HEK293 (cell line): ENCODE measurements at regions not wholly inside any gene's neighbourhood (a gene's known extent, or its start where the extent isn't known, plus 50 kb on each side); places are given as distances from the start of the nearest gene placed in this dataset.
"Not testable (repeated sequence)": the region's sequence is repeated elsewhere in the genome, so short reads cannot be mapped to it uniquely, and the experiment has no call there.

Experiments used
- CTCF ChIA-PET: fragments of 350-600 bp; formaldehyde crosslinking; extraction: SDS; loops from one replicate; lab custom pipeline; 2021; ENCODE audit warnings: antibody characterized with exemption; lab: Yijun Ruan, JAX
- POLR2A ChIA-PET: fragments of 300-600 bp; formaldehyde crosslinking; extraction: SDS; loops from one replicate; lab custom pipeline; 2020; ENCODE audit warnings: antibody characterized with exemption, inconsistent platforms; lab: Yijun Ruan, JAX
- H3K27ac ChIP-seq: fragments of 200-500 bp; sonication (Bioruptor generic); 2 replicates; pipeline ENCODE4 v1.5.1; 2014; ENCODE audit warnings: low read depth, low read length, control low read depth, inconsistent platforms; ENCODE audit errors: extremely low read depth
- H3K36me3 ChIP-seq, 2 experiments: fragments of 200-500 bp in 1 of 2; sonication (Bioruptor generic) in 1 of 2; 1 replicate in 1 of 2; 2 replicates in 1 of 2; pipeline ENCODE4 v1.5.1; 2014 to 2017; ENCODE audit warnings: inconsistent platforms in 2 of 2, low read length in 2 of 2; ENCODE audit not compliant: control insufficient read depth in 2 of 2, insufficient read depth in 1 of 2
- H3K4me1 ChIP-seq: fragments of 200-500 bp; sonication (Bioruptor generic); 2 replicates; pipeline ENCODE4 v1.5.1; 2014; ENCODE audit warnings: mild to moderate bottlenecking, low read length, inconsistent platforms; ENCODE audit not compliant: control insufficient read depth, insufficient read depth
- H3K4me3 ChIP-seq: 2 replicates; pipeline ENCODE4 v1.5.1; 2011; ENCODE audit warnings: low read depth, mild to moderate bottlenecking, control low read depth, low read length, moderate library complexity
- H3K9me3 ChIP-seq: fragments of 200-500 bp; sonication (Bioruptor generic); 2 replicates; pipeline ENCODE4 v1.5.1; 2014; ENCODE audit warnings: low read depth, low read length, inconsistent platforms; ENCODE audit not compliant: control insufficient read depth, insufficient read depth
- OVOL3 ChIP-seq: fragments of 450-650 bp; formaldehyde crosslinking; IDR thresholded peaks from 2 replicates; pipeline ENCODE4 v1.5.1; 2016; ENCODE audit warnings: missing biosample characterization, missing genetic modification characterization
- SCRT1 ChIP-seq: fragments of 450-650 bp; formaldehyde crosslinking; IDR thresholded peaks from 2 replicates; pipeline ENCODE4 v1.5.1; 2016; ENCODE audit warnings: missing biosample characterization, missing genetic modification characterization, borderline replicate concordance
- TRIM28 ChIP-seq: IDR thresholded peaks from 2 replicates; pipeline ENCODE4 v1.6.1; 2011; ENCODE audit warnings: low read length, control low read depth, borderline replicate concordance
- ZBTB49 ChIP-seq: fragments of 450-650 bp; formaldehyde crosslinking; IDR thresholded peaks from 2 replicates; pipeline ENCODE4 v1.5.1; 2016; ENCODE audit warnings: missing biosample characterization, missing genetic modification characterization, low read depth
- ZBTB8A ChIP-seq: fragments of 450-650 bp; formaldehyde crosslinking; IDR thresholded peaks from 2 replicates; pipeline ENCODE4 v1.5.1; 2016; ENCODE audit warnings: missing biosample characterization, missing genetic modification characterization
- ZNF132 ChIP-seq: fragments of 450-650 bp; formaldehyde crosslinking; IDR thresholded peaks from 2 replicates; pipeline ENCODE4 v1.5.1; 2017; ENCODE audit warnings: missing biosample characterization, missing genetic modification characterization, borderline replicate concordance
- ZNF138 ChIP-seq: fragments of 450-650 bp; formaldehyde crosslinking; IDR thresholded peaks from 2 replicates; pipeline ENCODE4 v1.5.1; 2016; ENCODE audit warnings: missing biosample characterization, missing genetic modification characterization, borderline replicate concordance
- ZNF16 ChIP-seq: fragments of 450-650 bp; formaldehyde crosslinking; IDR thresholded peaks from 2 replicates; pipeline ENCODE4 v1.5.1; 2016; ENCODE audit warnings: low read depth, missing biosample characterization, missing genetic modification characterization
- ZNF37A ChIP-seq: fragments of 450-650 bp; IDR thresholded peaks from 2 replicates; pipeline ENCODE4 v1.5.1; 2018; ENCODE audit warnings: missing biosample characterization, missing genetic modification characterization
- ZNF560 ChIP-seq: fragments of 450-650 bp; formaldehyde crosslinking; IDR thresholded peaks from 2 replicates; pipeline ENCODE4 v1.5.1; 2017; ENCODE audit warnings: missing biosample characterization, missing genetic modification characterization, borderline replicate concordance
- ZNF645 ChIP-seq: fragments of 450-650 bp; formaldehyde crosslinking; IDR thresholded peaks from 2 replicates; pipeline ENCODE4; 2016; ENCODE audit warnings: missing biosample characterization, missing genetic modification characterization
- ZNF658 ChIP-seq: fragments of 450-650 bp; formaldehyde crosslinking; IDR thresholded peaks from 2 replicates; pipeline ENCODE4; 2016; ENCODE audit warnings: missing biosample characterization, missing genetic modification characterization
- ZNF664 ChIP-seq: fragments of 450-650 bp; formaldehyde crosslinking; IDR thresholded peaks from 2 replicates; pipeline ENCODE4 v1.5.1; 2016; ENCODE audit warnings: missing biosample characterization, missing genetic modification characterization
- ZNF701 ChIP-seq: fragments of 450-650 bp; formaldehyde crosslinking; IDR thresholded peaks from 2 replicates; pipeline ENCODE4 v1.5.1; 2016; ENCODE audit warnings: missing biosample characterization, missing genetic modification characterization
- ZSCAN23 ChIP-seq: fragments of 450-650 bp; formaldehyde crosslinking; IDR thresholded peaks from 2 replicates; pipeline ENCODE4 v1.5.1; 2016; ENCODE audit warnings: missing biosample characterization, missing genetic modification characterization
- ZSCAN30 ChIP-seq: fragments of 450-650 bp; IDR thresholded peaks from 2 replicates; pipeline ENCODE4 v1.5.1; 2018; ENCODE audit warnings: missing biosample characterization, mild to moderate bottlenecking, missing genetic modification characterization, moderate library complexity
- ZSCAN5A ChIP-seq: fragments of 450-650 bp; formaldehyde crosslinking; IDR thresholded peaks from 2 replicates; pipeline ENCODE4 v1.5.1; 2016; ENCODE audit warnings: missing biosample characterization, missing genetic modification characterization
- TF ChIP-seq, protein P1 (sequence below): fragments of 450-650 bp; formaldehyde crosslinking; IDR thresholded peaks from 2 replicates; pipeline ENCODE4 v1.5.1; 2017; ENCODE audit warnings: missing biosample characterization, missing genetic modification characterization
- TF ChIP-seq, protein P2 (sequence below): fragments of 450-650 bp; formaldehyde crosslinking; IDR thresholded peaks from 2 replicates; pipeline ENCODE4 v1.5.1; 2016; ENCODE audit warnings: missing biosample characterization, missing genetic modification characterization, borderline replicate concordance

GRCh38 chr7:3180604-3181003, 120.4 kb upstream of the SDK1 start:
- no peak overlapping the region for H3K27ac ChIP-seq
- CTCF ChIA-PET, result no interaction called here
- POLR2A ChIA-PET, result no interaction called here

GRCh38 chr7:3182055-3182454, 119.0 kb upstream of the SDK1 start:
- H3K36me3 ChIP-seq, H3K27ac ChIP-seq, H3K4me1 ChIP-seq, H3K9me3 ChIP-seq, H3K4me3 ChIP-seq, POLR2A ChIA-PET, CTCF ChIA-PET: not testable (repeated sequence)

More at GRCh38 chr7:3180604-3181003, 120.4 kb upstream of the SDK1 start:
- TF ChIP-seq ZSCAN30 (tag by site-specific recombination) (no peak), ZSCAN23 (tag by site-specific recombination) (no peak), TRIM28 (no peak), ZNF701 (no peak), ZNF138 (tag by site-specific recombination) (no peak), ZNF16 (no peak)
- Histone ChIP-seq H3K36me3 (no peaks in the 10 kb centered on the region), H3K4me3 (no peak overlapping the region), H3K4me1 (no peaks in the 10 kb centered on the region), H3K9me3 (no peaks in the 10 kb centered on the region)

GRCh38 chr7:3187444-3188040, 113.5 kb upstream of the SDK1 start:
- H3K27ac ChIP-seq, result no peak overlapping the region
- H3K4me3 ChIP-seq, result no peak overlapping the region
- no peaks in the 10 kb centered on the region for H3K4me1 ChIP-seq
- ChIA-PET CTCF (no interaction called here), POLR2A (no interaction called here)
- no peaks in the 10 kb centered on the region for H3K36me3 ChIP-seq
- H3K9me3 ChIP-seq, result no peaks in the 10 kb centered on the region
- TF ChIP-seq, protein P1, sequence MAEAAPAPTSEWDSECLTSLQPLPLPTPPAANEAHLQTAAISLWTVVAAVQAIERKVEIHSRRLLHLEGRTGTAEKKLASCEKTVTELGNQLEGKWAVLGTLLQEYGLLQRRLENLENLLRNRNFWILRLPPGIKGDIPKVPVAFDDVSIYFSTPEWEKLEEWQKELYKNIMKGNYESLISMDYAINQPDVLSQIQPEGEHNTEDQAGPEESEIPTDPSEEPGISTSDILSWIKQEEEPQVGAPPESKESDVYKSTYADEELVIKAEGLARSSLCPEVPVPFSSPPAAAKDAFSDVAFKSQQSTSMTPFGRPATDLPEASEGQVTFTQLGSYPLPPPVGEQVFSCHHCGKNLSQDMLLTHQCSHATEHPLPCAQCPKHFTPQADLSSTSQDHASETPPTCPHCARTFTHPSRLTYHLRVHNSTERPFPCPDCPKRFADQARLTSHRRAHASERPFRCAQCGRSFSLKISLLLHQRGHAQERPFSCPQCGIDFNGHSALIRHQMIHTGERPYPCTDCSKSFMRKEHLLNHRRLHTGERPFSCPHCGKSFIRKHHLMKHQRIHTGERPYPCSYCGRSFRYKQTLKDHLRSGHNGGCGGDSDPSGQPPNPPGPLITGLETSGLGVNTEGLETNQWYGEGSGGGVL (tag by site-specific recombination), result no peak
- TF ChIP-seq ZNF560 (tag by site-specific recombination), result no peak
- no peak for TF ChIP-seq ZBTB49 (tag by site-specific recombination)
- no peak for TF ChIP-seq ZNF132 (tag by site-specific recombination)
- TF ChIP-seq ZNF658, result no peak
- no peak for TF ChIP-seq ZNF37A (tag by site-specific recombination)
- TF ChIP-seq SCRT1 (tag by site-specific recombination), result no peak
- no peak for TF ChIP-seq ZNF645 (tag by site-specific recombination)
- TF ChIP-seq ZBTB8A (tag by site-specific recombination), result no peak
- TF ChIP-seq ZNF664 (tag by site-specific recombination), result no peak
- TF ChIP-seq ZSCAN5A (tag by site-specific recombination), result no peak
- TF ChIP-seq, protein P2, sequence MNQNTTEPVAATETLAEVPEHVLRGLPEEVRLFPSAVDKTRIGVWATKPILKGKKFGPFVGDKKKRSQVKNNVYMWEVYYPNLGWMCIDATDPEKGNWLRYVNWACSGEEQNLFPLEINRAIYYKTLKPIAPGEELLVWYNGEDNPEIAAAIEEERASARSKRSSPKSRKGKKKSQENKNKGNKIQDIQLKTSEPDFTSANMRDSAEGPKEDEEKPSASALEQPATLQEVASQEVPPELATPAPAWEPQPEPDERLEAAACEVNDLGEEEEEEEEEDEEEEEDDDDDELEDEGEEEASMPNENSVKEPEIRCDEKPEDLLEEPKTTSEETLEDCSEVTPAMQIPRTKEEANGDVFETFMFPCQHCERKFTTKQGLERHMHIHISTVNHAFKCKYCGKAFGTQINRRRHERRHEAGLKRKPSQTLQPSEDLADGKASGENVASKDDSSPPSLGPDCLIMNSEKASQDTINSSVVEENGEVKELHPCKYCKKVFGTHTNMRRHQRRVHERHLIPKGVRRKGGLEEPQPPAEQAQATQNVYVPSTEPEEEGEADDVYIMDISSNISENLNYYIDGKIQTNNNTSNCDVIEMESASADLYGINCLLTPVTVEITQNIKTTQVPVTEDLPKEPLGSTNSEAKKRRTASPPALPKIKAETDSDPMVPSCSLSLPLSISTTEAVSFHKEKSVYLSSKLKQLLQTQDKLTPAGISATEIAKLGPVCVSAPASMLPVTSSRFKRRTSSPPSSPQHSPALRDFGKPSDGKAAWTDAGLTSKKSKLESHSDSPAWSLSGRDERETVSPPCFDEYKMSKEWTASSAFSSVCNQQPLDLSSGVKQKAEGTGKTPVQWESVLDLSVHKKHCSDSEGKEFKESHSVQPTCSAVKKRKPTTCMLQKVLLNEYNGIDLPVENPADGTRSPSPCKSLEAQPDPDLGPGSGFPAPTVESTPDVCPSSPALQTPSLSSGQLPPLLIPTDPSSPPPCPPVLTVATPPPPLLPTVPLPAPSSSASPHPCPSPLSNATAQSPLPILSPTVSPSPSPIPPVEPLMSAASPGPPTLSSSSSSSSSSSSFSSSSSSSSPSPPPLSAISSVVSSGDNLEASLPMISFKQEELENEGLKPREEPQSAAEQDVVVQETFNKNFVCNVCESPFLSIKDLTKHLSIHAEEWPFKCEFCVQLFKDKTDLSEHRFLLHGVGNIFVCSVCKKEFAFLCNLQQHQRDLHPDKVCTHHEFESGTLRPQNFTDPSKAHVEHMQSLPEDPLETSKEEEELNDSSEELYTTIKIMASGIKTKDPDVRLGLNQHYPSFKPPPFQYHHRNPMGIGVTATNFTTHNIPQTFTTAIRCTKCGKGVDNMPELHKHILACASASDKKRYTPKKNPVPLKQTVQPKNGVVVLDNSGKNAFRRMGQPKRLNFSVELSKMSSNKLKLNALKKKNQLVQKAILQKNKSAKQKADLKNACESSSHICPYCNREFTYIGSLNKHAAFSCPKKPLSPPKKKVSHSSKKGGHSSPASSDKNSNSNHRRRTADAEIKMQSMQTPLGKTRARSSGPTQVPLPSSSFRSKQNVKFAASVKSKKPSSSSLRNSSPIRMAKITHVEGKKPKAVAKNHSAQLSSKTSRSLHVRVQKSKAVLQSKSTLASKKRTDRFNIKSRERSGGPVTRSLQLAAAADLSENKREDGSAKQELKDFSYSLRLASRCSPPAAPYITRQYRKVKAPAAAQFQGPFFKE (tag by site-specific recombination), result no peak
- no peak for TF ChIP-seq OVOL3
